ENCODE measurements at regions not wholly inside any gene's neighbourhood (a gene's known extent, or its start where the extent isn't known, plus 50 kb on each side); places are given as distances from the start of the nearest gene placed in this dataset.

- TF ChIP-seq CTCF (conservative IDR thresholded peaks at IDR 0.05; ENCODE audit: low read length) (no peak), EZH2phosphoT487 (IDR thresholded peaks at IDR 0.05; ENCODE audit: borderline replicate concordance) (no peak)
These were observed 83.0 kb upstream of the SGK1 start for GRCh38 chr6:134400941-134401340.

Measured in Loucy (cell line).